HK-2 (cell line): ENCODE measurements at regions not wholly inside any gene's neighbourhood (a gene's known extent, or its start where the extent isn't known, plus 50 kb on each side); places are given as distances from the start of the nearest gene placed in this dataset.

Source experiments
- DNase-seq: peaks from one replicate; pipeline ENCODE4 v3.0.0-alpha.2; 2018; ENCODE audit not compliant: unreplicated experiment

- DNase-seq = no peak
Observed at GRCh38 chr12:92465786-92466295, 236.9 kb upstream of the PLEKHG7 start.

- no peak for DNase-seq
Observed at GRCh38 chr12:92464911-92465310, 237.9 kb upstream of the PLEKHG7 start.

- no peak for DNase-seq
Observed at GRCh38 chr12:92463171-92463570, 239.6 kb upstream of the PLEKHG7 start.

- DNase-seq = no peak
Observed at GRCh38 chr12:92462527-92462926, 240.3 kb upstream of the PLEKHG7 start.

- DNase-seq = no peak
Observed at GRCh38 chr12:92462049-92462448, 240.7 kb upstream of the PLEKHG7 start.

- DNase-seq = no peak
Observed at GRCh38 chr12:92459850-92460249, 242.9 kb upstream of the PLEKHG7 start.

- no peak for DNase-seq
Observed at GRCh38 chr12:92458996-92459395, 243.8 kb upstream of the PLEKHG7 start.

GRCh38 chr12:92457458-92458180 is 245.2 kb upstream of the PLEKHG7 start:
- no peak for DNase-seq

- no peak for DNase-seq
Observed at GRCh38 chr12:92452763-92453162, 250.0 kb upstream of the PLEKHG7 start.

- DNase-seq = no peak
Observed at GRCh38 chr12:92446083-92446460, 256.7 kb upstream of the PLEKHG7 start.

GRCh38 chr12:92445253-92446082 is 257.3 kb upstream of the PLEKHG7 start:
- DNase-seq = no peak

GRCh38 chr12:92444763-92445162 is 258.0 kb upstream of the PLEKHG7 start:
- no peak for DNase-seq

- DNase-seq = no peak
Observed at GRCh38 chr12:92442782-92443181, 260.0 kb upstream of the PLEKHG7 start.

- DNase-seq = no peak
Observed at GRCh38 chr12:92440072-92440471, 262.7 kb upstream of the PLEKHG7 start.

GRCh38 chr12:92439420-92439805 is 263.4 kb upstream of the PLEKHG7 start:
- no peak for DNase-seq

- DNase-seq = no peak
Observed at GRCh38 chr12:92438641-92439419, 264.0 kb upstream of the PLEKHG7 start.

- DNase-seq = no peak
Observed at GRCh38 chr12:92437452-92437851, 265.3 kb upstream of the PLEKHG7 start.

- no peak for DNase-seq
Observed at GRCh38 chr12:92436856-92437255, 265.9 kb upstream of the PLEKHG7 start.

GRCh38 chr12:92434607-92435025 is 268.2 kb upstream of the PLEKHG7 start:
- DNase-seq = no peak

- DNase-seq = no peak
Observed at GRCh38 chr12:92432724-92433441, 269.9 kb upstream of the PLEKHG7 start.

- DNase-seq = no peak
Observed at GRCh38 chr12:92431146-92431545, 271.6 kb upstream of the PLEKHG7 start.

- DNase-seq = no peak
Observed at GRCh38 chr12:92426332-92426731, 276.5 kb upstream of the PLEKHG7 start.
